Activated B cell treated with CpG ODN at 0.5 μM for 24 hours (primary cell): ENCODE measurements at regions not wholly inside any gene's neighbourhood (a gene's known extent, or its start where the extent isn't known, plus 50 kb on each side); places are given as distances from the start of the nearest gene placed in this dataset.

Source experiments
- ATAC-seq: fragments of 200-7000 bp; cut with Tn5 transposase; one replicate; pipeline ENCODE4 v1.10.0; 2021; ENCODE audit warnings: low read depth, mild to moderate bottlenecking, moderate library complexity
- CTCF ChIA-PET: fragments of 350-600 bp; sonication (Branson Sonifier 250); formaldehyde crosslinking; loops from one replicate; lab custom pipeline; 2021; ENCODE audit warnings: antibody characterized with exemption; lab: Charles Lee
- POLR2A ChIA-PET: fragments of 350-600 bp; sonication (Branson Sonifier 250); formaldehyde crosslinking; loops from one replicate; lab custom pipeline; 2021; ENCODE audit warnings: antibody characterized with exemption; lab: Charles Lee
- DNase-seq: peaks from one replicate; pipeline ENCODE4 v3.0.0; 2022
- H3K27ac Mint-ChIP-seq: one replicate; pipeline ENCODE4 v1.8.0; 2020; ENCODE audit warnings: mixed read lengths
- H3K27me3 Mint-ChIP-seq: one replicate; pipeline ENCODE4 v1.8.0; 2021; ENCODE audit warnings: mixed read lengths
- H3K36me3 Mint-ChIP-seq: one replicate; pipeline ENCODE4 v1.8.0; 2021; ENCODE audit warnings: low read depth, mixed read lengths
- H3K4me1 Mint-ChIP-seq: one replicate; pipeline ENCODE4 v1.8.0; 2021; ENCODE audit warnings: mixed read lengths
- H3K4me3 Mint-ChIP-seq: one replicate; pipeline ENCODE4 v1.8.0; 2020; ENCODE audit warnings: mild to moderate bottlenecking, mixed read lengths
- H3K9me3 Mint-ChIP-seq: one replicate; pipeline ENCODE4 v1.8.0; 2020; ENCODE audit warnings: mixed read lengths
- intact Hi-C: fragments of 100-400 bp; cut with micrococcal nuclease; formaldehyde crosslinking; loops from one replicate; pipeline ENCODE4 v1.15.1; 2024
- TF ChIP-seq, protein P1 (sequence below): fragments of 200-600 bp; IDR thresholded peaks from one replicate; pipeline ENCODE4 v1.8.0; 2022; ENCODE audit warnings: antibody characterized with exemption, mild to moderate bottlenecking

DNA sequence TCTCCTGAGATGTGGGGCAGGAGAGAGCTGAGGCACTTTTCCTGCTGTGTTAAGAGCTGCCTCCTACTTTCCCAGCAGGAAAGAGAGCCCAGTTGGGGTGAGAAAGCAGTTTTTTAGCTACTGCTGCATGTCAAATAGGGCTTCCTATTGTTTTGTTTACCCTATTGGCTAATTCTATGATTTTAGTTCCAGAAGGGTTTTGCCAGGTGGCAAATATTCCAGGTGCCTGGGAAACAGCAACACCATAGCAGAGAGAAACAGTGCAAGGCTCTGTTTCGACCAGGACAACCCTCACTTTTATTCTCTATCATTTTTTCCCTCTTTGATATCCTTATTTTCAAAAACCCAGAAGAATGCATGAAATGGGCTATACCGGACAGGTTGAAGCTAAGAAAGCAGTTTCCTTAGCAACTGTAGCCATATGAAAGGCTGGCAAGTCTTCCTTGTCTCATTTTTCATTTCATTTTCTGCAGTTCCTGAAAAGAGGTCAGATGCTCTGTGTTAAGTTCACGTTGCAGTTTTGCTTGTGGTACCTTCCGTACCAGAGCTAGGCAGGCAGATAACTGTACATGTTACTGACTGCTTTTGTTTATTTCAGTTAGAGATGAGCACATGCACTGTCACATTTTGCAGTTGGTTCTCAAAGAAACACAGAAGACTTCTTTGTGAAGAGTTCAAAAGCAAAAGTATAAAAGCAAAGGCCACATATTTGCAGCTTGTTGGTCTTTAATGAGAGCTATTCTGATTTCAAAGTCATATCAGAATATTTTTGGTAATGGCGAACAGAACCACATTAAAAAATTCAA is 84.8 kb downstream of the AQP4 start:
- TF ChIP-seq, protein P1, sequence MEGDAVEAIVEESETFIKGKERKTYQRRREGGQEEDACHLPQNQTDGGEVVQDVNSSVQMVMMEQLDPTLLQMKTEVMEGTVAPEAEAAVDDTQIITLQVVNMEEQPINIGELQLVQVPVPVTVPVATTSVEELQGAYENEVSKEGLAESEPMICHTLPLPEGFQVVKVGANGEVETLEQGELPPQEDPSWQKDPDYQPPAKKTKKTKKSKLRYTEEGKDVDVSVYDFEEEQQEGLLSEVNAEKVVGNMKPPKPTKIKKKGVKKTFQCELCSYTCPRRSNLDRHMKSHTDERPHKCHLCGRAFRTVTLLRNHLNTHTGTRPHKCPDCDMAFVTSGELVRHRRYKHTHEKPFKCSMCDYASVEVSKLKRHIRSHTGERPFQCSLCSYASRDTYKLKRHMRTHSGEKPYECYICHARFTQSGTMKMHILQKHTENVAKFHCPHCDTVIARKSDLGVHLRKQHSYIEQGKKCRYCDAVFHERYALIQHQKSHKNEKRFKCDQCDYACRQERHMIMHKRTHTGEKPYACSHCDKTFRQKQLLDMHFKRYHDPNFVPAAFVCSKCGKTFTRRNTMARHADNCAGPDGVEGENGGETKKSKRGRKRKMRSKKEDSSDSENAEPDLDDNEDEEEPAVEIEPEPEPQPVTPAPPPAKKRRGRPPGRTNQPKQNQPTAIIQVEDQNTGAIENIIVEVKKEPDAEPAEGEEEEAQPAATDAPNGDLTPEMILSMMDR: no peak
- H3K9me3 Mint-ChIP-seq: no peaks in the 10 kb centered on the region
- no peak for DNase-seq
- H3K36me3 Mint-ChIP-seq: no peaks in the 10 kb centered on the region
- H3K27me3 Mint-ChIP-seq: peaks cover 7% of the 10 kb centered on the region
- POLR2A ChIA-PET: no interaction called here
- H3K4me1 Mint-ChIP-seq: no peaks in the 10 kb centered on the region
- ATAC-seq: no peak
- no peak overlapping the region for H3K4me3 Mint-ChIP-seq
- intact Hi-C loops: no loop called here
- no peak overlapping the region for H3K27ac Mint-ChIP-seq
- CTCF ChIA-PET: no interaction called here

DNA sequence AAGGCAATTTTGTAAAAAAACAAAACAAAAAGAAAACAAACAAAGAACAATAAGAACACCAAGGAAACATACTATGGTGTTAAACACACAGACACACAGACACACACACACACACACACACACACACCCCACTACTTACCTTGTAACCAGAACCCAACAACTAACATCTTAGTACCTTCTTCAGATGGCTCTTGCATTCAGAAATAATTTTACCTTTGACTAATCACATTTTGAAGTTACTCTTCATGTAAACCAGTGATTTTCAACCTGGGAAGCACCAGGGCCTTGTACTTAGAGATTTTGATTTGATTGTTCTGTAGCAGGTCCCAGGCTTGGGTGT is 87.5 kb downstream of the AQP4 start:
- ChIA-PET POLR2A (no interaction called here), CTCF (no interaction called here)
- Mint-ChIP-seq H3K27ac (no peak overlapping the region), H3K4me3 (no peak overlapping the region), H3K27me3 (peaks cover 16% of the 10 kb centered on the region), H3K4me1 (no peaks in the 10 kb centered on the region), H3K36me3 (no peaks in the 10 kb centered on the region), H3K9me3 (no peaks in the 10 kb centered on the region)
- intact Hi-C loops: no loop called here
- no peak for ATAC-seq
- TF ChIP-seq, protein P1: no peak
- DNase-seq: no peak

DNA sequence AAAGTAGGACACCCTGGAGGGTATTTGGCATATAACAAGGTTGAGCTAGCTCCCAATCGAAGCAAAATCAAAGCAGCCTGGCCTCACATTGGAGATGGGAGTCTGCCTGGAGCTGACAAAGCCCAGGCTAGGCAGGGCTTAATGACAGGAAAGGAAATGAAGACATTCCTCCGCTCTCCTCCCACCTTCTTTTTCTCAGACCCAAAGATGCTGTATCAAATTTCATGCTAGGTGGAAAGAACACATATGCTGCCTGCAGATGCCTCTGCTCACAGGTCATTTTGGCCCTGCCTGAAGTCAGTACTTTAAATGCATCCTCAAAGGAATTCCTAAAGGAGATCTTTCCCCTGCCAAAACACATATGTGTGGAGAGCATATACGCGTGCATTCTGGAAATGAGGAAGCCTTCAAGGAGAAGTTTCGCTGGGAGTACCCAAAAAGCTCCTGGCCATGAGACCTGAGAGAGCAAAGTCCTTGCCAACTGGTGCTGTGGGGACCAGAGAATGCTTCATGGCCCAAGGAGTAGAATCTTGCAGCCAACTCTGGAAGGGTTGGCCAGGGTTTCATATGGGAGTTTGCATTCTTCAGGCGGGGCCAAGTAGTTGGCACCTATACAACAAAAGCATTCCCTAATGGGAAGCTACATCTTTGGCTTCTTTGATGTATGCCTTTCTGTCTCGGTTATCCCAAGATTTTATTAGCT is 88.0 kb downstream of the AQP4 start:
- no peaks in the 10 kb centered on the region for H3K4me1 Mint-ChIP-seq
- TF ChIP-seq, protein P1: no peak
- no peak overlapping the region for H3K4me3 Mint-ChIP-seq
- no peaks in the 10 kb centered on the region for H3K9me3 Mint-ChIP-seq
- CTCF ChIA-PET: no interaction called here
- no peak overlapping the region for H3K27ac Mint-ChIP-seq
- POLR2A ChIA-PET: no interaction called here
- no peaks in the 10 kb centered on the region for H3K36me3 Mint-ChIP-seq
- H3K27me3 Mint-ChIP-seq: peaks cover 16% of the 10 kb centered on the region
- no peak for DNase-seq
- ATAC-seq: no peak
- intact Hi-C loops: no loop called here

DNA sequence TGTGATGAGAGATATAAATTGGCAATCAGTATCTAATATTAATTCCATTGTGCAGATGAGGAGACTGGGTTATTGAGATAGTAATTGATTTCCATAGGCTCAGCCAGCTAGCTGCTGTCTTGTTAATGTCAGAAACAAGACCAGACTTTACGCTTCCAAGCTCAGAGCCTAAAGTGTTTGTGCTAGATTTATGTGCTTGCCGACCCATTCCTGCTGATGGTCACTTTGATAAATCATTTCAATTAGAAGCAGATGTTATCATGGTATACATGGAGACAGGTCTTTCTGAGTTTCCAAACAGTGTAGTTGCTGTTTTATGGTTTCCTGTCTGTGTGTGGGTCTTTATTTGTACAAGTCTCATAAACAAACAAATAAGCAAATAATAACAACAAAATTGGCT is 92.8 kb downstream of the AQP4 start:
- H3K36me3 Mint-ChIP-seq: no peaks in the 10 kb centered on the region
- H3K27ac Mint-ChIP-seq: no peak overlapping the region
- H3K27me3 Mint-ChIP-seq: peaks cover 11% of the 10 kb centered on the region
- H3K4me3 Mint-ChIP-seq: no peak overlapping the region
- H3K4me1 Mint-ChIP-seq: no peaks in the 10 kb centered on the region
- DNase-seq (no peak), ATAC-seq (no peak)
- TF ChIP-seq, protein P1: no peak
- intact Hi-C loops: no loop called here
- ChIA-PET CTCF (no interaction called here), POLR2A (no interaction called here)
- H3K9me3 Mint-ChIP-seq: no peaks in the 10 kb centered on the region

DNA sequence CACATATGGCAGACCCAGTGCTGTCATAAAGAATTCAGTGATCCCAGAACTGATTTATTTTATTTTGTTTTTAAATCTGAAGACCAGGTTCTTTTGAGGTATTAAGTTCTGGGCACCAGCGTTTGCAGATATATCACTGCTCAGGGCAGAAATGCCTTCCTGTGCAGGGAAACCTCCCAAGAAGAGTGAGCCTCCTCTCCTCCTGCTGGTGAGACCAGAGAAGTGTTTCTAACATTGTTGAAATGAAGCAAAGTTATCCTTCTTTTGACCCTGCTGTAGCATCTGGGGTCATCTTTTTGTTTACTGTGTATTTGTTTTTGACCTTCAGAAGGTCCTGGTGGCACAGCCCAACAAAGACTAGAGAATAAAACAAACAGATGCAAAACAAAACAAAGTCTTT is 94.0 kb downstream of the AQP4 start:
- DNase-seq: no peak
- ATAC-seq: no peak
- intact Hi-C loops: no loop called here
- Mint-ChIP-seq H3K27me3 (peaks cover 11% of the 10 kb centered on the region), H3K36me3 (no peaks in the 10 kb centered on the region), H3K4me3 (no peak overlapping the region), H3K27ac (no peak overlapping the region), H3K9me3 (no peaks in the 10 kb centered on the region), H3K4me1 (no peaks in the 10 kb centered on the region)
- CTCF ChIA-PET: no interaction called here
- TF ChIP-seq, protein P1: no peak
- POLR2A ChIA-PET: no interaction called here
